Sigmoid colon (tissue), 4 donors: ENCODE measurements at regions not wholly inside any gene's neighbourhood (a gene's known extent, or its start where the extent isn't known, plus 50 kb on each side); places are given as distances from the start of the nearest gene placed in this dataset.

Experiments
- EP300 ChIP-seq, 4 donors: sonication (generic); formaldehyde crosslinking; IDR thresholded peaks; one replicate each; pipeline ENCODE4 v1.6.1; 2017; ENCODE audit warnings: antibody characterized with exemption in 4 of 4
- POLR2A ChIP-seq, 2 donors: fragments of 450-650 bp; IDR thresholded peaks; one replicate each; pipeline ENCODE4 v1.6.1; 2016; ENCODE audit warnings: antibody characterized with exemption in 2 of 2, mild to moderate bottlenecking in 2 of 2, moderate library complexity in 2 of 2
- TF ChIP-seq, protein P1 (sequence below), 4 experiments: fragments of 450-650 bp in 3 of 4; fragments of 200-600 bp in 1 of 4; IDR thresholded peaks; one replicate each; pipeline ENCODE4 v1.5.1; 2016 to 2019; ENCODE audit warnings: antibody characterized with exemption in 4 of 4, mild to moderate bottlenecking in 3 of 4, moderate library complexity in 2 of 4

DNA sequence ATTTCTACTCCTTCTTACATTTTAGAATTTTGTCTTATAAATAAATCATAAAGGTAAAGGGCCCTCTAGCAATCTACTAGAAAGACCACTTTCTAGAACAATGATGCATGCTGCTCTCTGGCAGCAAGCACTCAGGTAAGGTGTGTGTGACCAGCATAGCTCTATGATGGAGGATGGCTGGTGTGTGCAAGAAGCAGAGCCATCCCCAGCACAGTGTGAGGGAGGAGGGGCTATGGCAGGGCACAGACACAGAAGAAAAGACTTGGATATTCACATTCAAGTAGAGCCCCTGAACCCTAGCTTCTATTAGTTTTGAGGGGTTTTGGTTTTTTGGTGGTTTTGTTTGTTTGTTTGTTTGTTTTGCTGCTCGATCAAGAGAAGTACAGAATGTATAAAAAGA, 277.1 kb upstream of the CCDC54 start:
- TF ChIP-seq EP300 (IDR thresholded peaks at IDR 0.05) (no peak), POLR2A (IDR thresholded peaks at IDR 0.05) (no peak)
- TF ChIP-seq, protein P1, sequence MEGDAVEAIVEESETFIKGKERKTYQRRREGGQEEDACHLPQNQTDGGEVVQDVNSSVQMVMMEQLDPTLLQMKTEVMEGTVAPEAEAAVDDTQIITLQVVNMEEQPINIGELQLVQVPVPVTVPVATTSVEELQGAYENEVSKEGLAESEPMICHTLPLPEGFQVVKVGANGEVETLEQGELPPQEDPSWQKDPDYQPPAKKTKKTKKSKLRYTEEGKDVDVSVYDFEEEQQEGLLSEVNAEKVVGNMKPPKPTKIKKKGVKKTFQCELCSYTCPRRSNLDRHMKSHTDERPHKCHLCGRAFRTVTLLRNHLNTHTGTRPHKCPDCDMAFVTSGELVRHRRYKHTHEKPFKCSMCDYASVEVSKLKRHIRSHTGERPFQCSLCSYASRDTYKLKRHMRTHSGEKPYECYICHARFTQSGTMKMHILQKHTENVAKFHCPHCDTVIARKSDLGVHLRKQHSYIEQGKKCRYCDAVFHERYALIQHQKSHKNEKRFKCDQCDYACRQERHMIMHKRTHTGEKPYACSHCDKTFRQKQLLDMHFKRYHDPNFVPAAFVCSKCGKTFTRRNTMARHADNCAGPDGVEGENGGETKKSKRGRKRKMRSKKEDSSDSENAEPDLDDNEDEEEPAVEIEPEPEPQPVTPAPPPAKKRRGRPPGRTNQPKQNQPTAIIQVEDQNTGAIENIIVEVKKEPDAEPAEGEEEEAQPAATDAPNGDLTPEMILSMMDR (IDR thresholded peaks at IDR 0.05): no peak
